ENCODE measurements at regions not wholly inside any gene's neighbourhood (a gene's known extent, or its start where the extent isn't known, plus 50 kb on each side); places are given as distances from the start of the nearest gene placed in this dataset.
"Not testable (repeated sequence)": the region's sequence is repeated elsewhere in the genome, so short reads cannot be mapped to it uniquely, and the experiment has no call there.

GRCh38 chrX:124426288-124427169 is 80.2 kb downstream of the SH2D1A start:
- Histone ChIP-seq H3K4me3 (ENCODE audit: low read depth, low read length) (no peak overlapping the region), H3K9me3 (ENCODE audit: control insufficient read depth, insufficient read depth, low read length) (no peaks in the 10 kb centered on the region), H3K4me1 (ENCODE audit: control insufficient read depth, insufficient read depth, low read length) (peaks cover 16% of the 10 kb centered on the region), H3K36me3 (ENCODE audit: control insufficient read depth, insufficient read depth, low read length) (no peaks in the 10 kb centered on the region), H3K27ac (ENCODE audit: low read depth, low read length) (no peak overlapping the region), H3K27me3 (ENCODE audit: control insufficient read depth, insufficient read depth, low read length) (peaks cover 4% of the 10 kb centered on the region; the same call in 1 of the 2 replicates), H3K9ac (ENCODE audit: low read depth, low read length) (no peak overlapping the region)

- H3K4me1 ChIP-seq (ENCODE audit: control insufficient read depth, insufficient read depth, low read length) = no peaks in the 10 kb centered on the region; the same call in 1 of the 2 replicates
- no peaks in the 10 kb centered on the region for H3K36me3 ChIP-seq (ENCODE audit: control insufficient read depth, insufficient read depth, low read length)
- no peak overlapping the region for H3K9ac ChIP-seq (ENCODE audit: low read depth, low read length)
- no peaks in the 10 kb centered on the region for H3K9me3 ChIP-seq (ENCODE audit: control insufficient read depth, insufficient read depth, low read length)
- no peak overlapping the region for H3K4me3 ChIP-seq (ENCODE audit: low read depth, low read length)
- no peak overlapping the region for H3K27ac ChIP-seq (ENCODE audit: low read depth, low read length)
- H3K27me3 ChIP-seq (ENCODE audit: control insufficient read depth, insufficient read depth, low read length) = no peaks in the 10 kb centered on the region
Measured at GRCh38 chrX:124433186-124433585, 86.8 kb downstream of the SH2D1A start.

GRCh38 chrX:124435616-124436015 is 89.3 kb downstream of the SH2D1A start:
- H3K4me1 ChIP-seq (ENCODE audit: control insufficient read depth, insufficient read depth, low read length) = peaks cover 8% of the 10 kb centered on the region
- no peaks in the 10 kb centered on the region for H3K36me3 ChIP-seq (ENCODE audit: control insufficient read depth, insufficient read depth, low read length)
- H3K9me3 ChIP-seq (ENCODE audit: control insufficient read depth, insufficient read depth, low read length) = no peaks in the 10 kb centered on the region
- no peak overlapping the region for H3K4me3 ChIP-seq (ENCODE audit: low read depth, low read length)
- H3K9ac ChIP-seq (ENCODE audit: low read depth, low read length) = no peak overlapping the region
- H3K27ac ChIP-seq (ENCODE audit: low read depth, low read length) = no peak overlapping the region
- no peaks in the 10 kb centered on the region for H3K27me3 ChIP-seq (ENCODE audit: control insufficient read depth, insufficient read depth, low read length)

GRCh38 chrX:124440695-124441094 is 94.3 kb downstream of the SH2D1A start:
- no peaks in the 10 kb centered on the region for H3K27me3 ChIP-seq (ENCODE audit: control insufficient read depth, insufficient read depth, low read length)
- no peaks in the 10 kb centered on the region for H3K36me3 ChIP-seq (ENCODE audit: control insufficient read depth, insufficient read depth, low read length)
- no peak overlapping the region for H3K27ac ChIP-seq (ENCODE audit: low read depth, low read length)
- no peak overlapping the region for H3K9ac ChIP-seq (ENCODE audit: low read depth, low read length)
- H3K4me1 ChIP-seq (ENCODE audit: control insufficient read depth, insufficient read depth, low read length) = peaks cover 24% of the 10 kb centered on the region
- no peaks in the 10 kb centered on the region for H3K9me3 ChIP-seq (ENCODE audit: control insufficient read depth, insufficient read depth, low read length)
- no peak overlapping the region for H3K4me3 ChIP-seq (ENCODE audit: low read depth, low read length)

GRCh38 chrX:124441971-124442590 is 95.7 kb downstream of the SH2D1A start:
- H3K27me3 ChIP-seq (ENCODE audit: control insufficient read depth, insufficient read depth, low read length) = no peaks in the 10 kb centered on the region

GRCh38 chrX:124455966-124456365 is 109.6 kb downstream of the SH2D1A start:
- Histone ChIP-seq H3K27ac (ENCODE audit: low read depth, low read length) (no peak overlapping the region), H3K4me3 (ENCODE audit: low read depth, low read length) (no peak overlapping the region)

More at GRCh38 chrX:124441971-124442590, 95.7 kb downstream of the SH2D1A start:
- Histone ChIP-seq H3K9ac (ENCODE audit: low read depth, low read length) (no peak overlapping the region), H3K36me3 (ENCODE audit: control insufficient read depth, insufficient read depth, low read length) (no peaks in the 10 kb centered on the region), H3K4me1 (ENCODE audit: control insufficient read depth, insufficient read depth, low read length) (peaks cover 24% of the 10 kb centered on the region), H3K9me3 (ENCODE audit: control insufficient read depth, insufficient read depth, low read length) (no peaks in the 10 kb centered on the region), H3K27ac (ENCODE audit: low read depth, low read length) (no peak overlapping the region), H3K4me3 (ENCODE audit: low read depth, low read length) (no peak overlapping the region)

GRCh38 chrX:124459851-124460250 is 113.5 kb downstream of the SH2D1A start:
- H3K9me3 ChIP-seq (ENCODE audit: control insufficient read depth, insufficient read depth, low read length); H3K27me3 ChIP-seq (ENCODE audit: control insufficient read depth, insufficient read depth, low read length); H3K9ac ChIP-seq (ENCODE audit: low read depth, low read length); H3K4me3 ChIP-seq (ENCODE audit: low read depth, low read length); H3K4me1 ChIP-seq (ENCODE audit: control insufficient read depth, insufficient read depth, low read length); H3K27ac ChIP-seq (ENCODE audit: low read depth, low read length); H3K36me3 ChIP-seq (ENCODE audit: control insufficient read depth, insufficient read depth, low read length): not testable (repeated sequence)

More at GRCh38 chrX:124455966-124456365, 109.6 kb downstream of the SH2D1A start:
- 0 out of 2 replicates have a peak, but pooled peaks cover 3% of the 10 kb centered on the region for H3K27me3 ChIP-seq (ENCODE audit: control insufficient read depth, insufficient read depth, low read length)
- H3K9ac ChIP-seq (ENCODE audit: low read depth, low read length) = no peak overlapping the region
- H3K9me3 ChIP-seq (ENCODE audit: control insufficient read depth, insufficient read depth, low read length) = no peaks in the 10 kb centered on the region
- H3K4me1 ChIP-seq (ENCODE audit: control insufficient read depth, insufficient read depth, low read length) = 0 out of 2 replicates have a peak, but pooled peaks cover 3% of the 10 kb centered on the region
- H3K36me3 ChIP-seq (ENCODE audit: control insufficient read depth, insufficient read depth, low read length) = no peaks in the 10 kb centered on the region

GRCh38 chrX:124462931-124463330 is 116.6 kb downstream of the SH2D1A start:
- no peak overlapping the region for H3K9ac ChIP-seq (ENCODE audit: low read depth, low read length)
- H3K4me3 ChIP-seq (ENCODE audit: low read depth, low read length) = no peak overlapping the region
- no peaks in the 10 kb centered on the region for H3K9me3 ChIP-seq (ENCODE audit: control insufficient read depth, insufficient read depth, low read length)
- no peaks in the 10 kb centered on the region for H3K27me3 ChIP-seq (ENCODE audit: control insufficient read depth, insufficient read depth, low read length)
- peaks cover 10% of the 10 kb centered on the region for H3K4me1 ChIP-seq (ENCODE audit: control insufficient read depth, insufficient read depth, low read length)
- H3K27ac ChIP-seq (ENCODE audit: low read depth, low read length) = no peak overlapping the region
- H3K36me3 ChIP-seq (ENCODE audit: control insufficient read depth, insufficient read depth, low read length) = no peaks in the 10 kb centered on the region

- Histone ChIP-seq H3K4me3 (ENCODE audit: low read depth, low read length) (no peak overlapping the region), H3K27me3 (ENCODE audit: control insufficient read depth, insufficient read depth, low read length) (no peaks in the 10 kb centered on the region), H3K9me3 (ENCODE audit: control insufficient read depth, insufficient read depth, low read length) (no peaks in the 10 kb centered on the region)
Measured at GRCh38 chrX:124467202-124467601, 120.8 kb downstream of the SH2D1A start.

GRCh38 chrX:124475358-124475757 is 129.0 kb downstream of the SH2D1A start:
- H3K4me1 ChIP-seq (ENCODE audit: control insufficient read depth, insufficient read depth, low read length) = peaks cover 11% of the 10 kb centered on the region; the same call in 1 of the 2 replicates
- H3K4me3 ChIP-seq (ENCODE audit: low read depth, low read length) = no peak overlapping the region
- no peaks in the 10 kb centered on the region for H3K36me3 ChIP-seq (ENCODE audit: control insufficient read depth, insufficient read depth, low read length)
- H3K9ac ChIP-seq (ENCODE audit: low read depth, low read length) = no peak overlapping the region
- no peak overlapping the region for H3K27ac ChIP-seq (ENCODE audit: low read depth, low read length)
- peaks cover 5% of the 10 kb centered on the region; the same call in 1 of the 2 replicates for H3K27me3 ChIP-seq (ENCODE audit: control insufficient read depth, insufficient read depth, low read length)
- no peaks in the 10 kb centered on the region for H3K9me3 ChIP-seq (ENCODE audit: control insufficient read depth, insufficient read depth, low read length)

More at GRCh38 chrX:124467202-124467601, 120.8 kb downstream of the SH2D1A start:
- Histone ChIP-seq H3K9ac (ENCODE audit: low read depth, low read length) (no peak overlapping the region), H3K4me1 (ENCODE audit: control insufficient read depth, insufficient read depth, low read length) (peaks cover 10% of the 10 kb centered on the region), H3K27ac (ENCODE audit: low read depth, low read length) (no peak overlapping the region), H3K36me3 (ENCODE audit: control insufficient read depth, insufficient read depth, low read length) (no peaks in the 10 kb centered on the region)

- Histone ChIP-seq H3K36me3 (ENCODE audit: control insufficient read depth, insufficient read depth, low read length) (no peaks in the 10 kb centered on the region), H3K27me3 (ENCODE audit: control insufficient read depth, insufficient read depth, low read length) (peaks cover 5% of the 10 kb centered on the region; the same call in 1 of the 2 replicates), H3K4me3 (ENCODE audit: low read depth, low read length) (no peak overlapping the region)
Measured at GRCh38 chrX:124476562-124476961, 130.2 kb downstream of the SH2D1A start.

More at GRCh38 chrX:124476562-124476961, 130.2 kb downstream of the SH2D1A start:
- peaks cover 16% of the 10 kb centered on the region; the same call in 1 of the 2 replicates for H3K4me1 ChIP-seq (ENCODE audit: control insufficient read depth, insufficient read depth, low read length)
- H3K27ac ChIP-seq (ENCODE audit: low read depth, low read length) = no peak overlapping the region
- H3K9ac ChIP-seq (ENCODE audit: low read depth, low read length) = no peak overlapping the region
- H3K9me3 ChIP-seq (ENCODE audit: control insufficient read depth, insufficient read depth, low read length) = no peaks in the 10 kb centered on the region

Data from HUES48 (cell line).